HCT116 (cell line): ENCODE measurements at regions not wholly inside any gene's neighbourhood (a gene's known extent, or its start where the extent isn't known, plus 50 kb on each side); places are given as distances from the start of the nearest gene placed in this dataset.

ENCODE experiments used
- CTCF ChIP-seq, 3 experiments: fragments of 200-600 bp in 1 of 3; sonication (generic) in 1 of 3; IDR thresholded peaks in 2 of 3; conservative IDR thresholded peaks in 1 of 3; 2 replicates each; pipeline ENCODE4 v1.5.1; 2012 to 2017; ENCODE audit warnings: low read depth in 2 of 3, low read length in 2 of 3, antibody characterized with exemption in 1 of 3, borderline replicate concordance in 1 of 3, control low read depth in 1 of 3, mild to moderate bottlenecking in 1 of 3, mixed read lengths in 1 of 3, mixed run types in 1 of 3, moderate library complexity in 1 of 3; ENCODE audit not compliant: insufficient read depth in 1 of 3
- YY1 ChIP-seq: IDR thresholded peaks from 2 replicates; pipeline ENCODE4 v1.6.1; 2011; ENCODE audit warnings: low read length, low read depth, moderate library complexity, mild to moderate bottlenecking; ENCODE audit not compliant: insufficient replicate concordance; ENCODE audit errors: extremely low read depth

DNA sequence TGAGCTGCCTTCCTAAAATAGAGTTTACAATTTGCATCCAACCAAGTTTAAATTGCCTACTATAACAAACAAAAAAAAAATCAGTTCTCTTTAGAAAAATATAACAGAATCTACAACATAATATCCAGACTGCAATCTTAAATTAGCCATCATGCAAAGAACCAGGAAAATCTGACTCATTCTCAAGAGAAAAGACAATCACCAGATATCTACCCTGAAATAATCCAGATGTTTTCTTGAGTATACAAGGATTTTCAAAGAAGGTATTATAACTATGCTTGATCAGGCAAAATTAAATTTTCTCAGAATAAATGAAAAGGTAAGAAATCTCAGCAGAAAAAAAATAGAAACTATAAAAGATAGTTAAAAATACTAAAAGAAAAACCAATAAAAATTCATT is 115.6 kb downstream of the CCER1 start:
- TF ChIP-seq CTCF (IDR thresholded peaks at IDR 0.05 in 2 of 3, conservative IDR thresholded peaks at IDR 0.05 in 1 of 3; ENCODE audit: borderline replicate concordance in 1 of 3, insufficient read depth in 1 of 3, low read depth in 2 of 3, low read length in 2 of 3) (no peak), YY1 (no peak)
